ENCODE measurements at regions not wholly inside any gene's neighbourhood (a gene's known extent, or its start where the extent isn't known, plus 50 kb on each side); places are given as distances from the start of the nearest gene placed in this dataset.

GRCh38 chr15:60076582-60077276 is 72.6 kb downstream of the FOXB1 start:
- no peak overlapping the region for H3K4me2 ChIP-seq (ENCODE audit: insufficient read depth, low read length)
- TF ChIP-seq EZH2 (IDR thresholded peaks at IDR 0.05; ENCODE audit: borderline replicate concordance, low read depth, low read length, severe bottlenecking) (no peak), CTCF (IDR thresholded peaks at IDR 0.05; ENCODE audit: borderline replicate concordance, extremely low read depth, low read length, poor library complexity, severe bottlenecking) (no peak)
- H3K79me2 ChIP-seq (ENCODE audit: insufficient read depth, low read length): no peaks in the 10 kb centered on the region
- H3K36me3 ChIP-seq (ENCODE audit: insufficient read depth, low read length): no peaks in the 10 kb centered on the region
- H3K27me3 ChIP-seq (ENCODE audit: insufficient read depth, low read length, poor library complexity): no peaks in the 10 kb centered on the region
- no peaks in the 10 kb centered on the region for H3K9me3 ChIP-seq (ENCODE audit: insufficient read depth, low read length, severe bottlenecking)
- DNase-seq (no peak), ATAC-seq (ENCODE audit: insufficient read depth, low read depth) (no peak)
- H4K20me1 ChIP-seq (ENCODE audit: insufficient read depth, low read length): no peaks in the 10 kb centered on the region
- no peak overlapping the region for H3K9ac ChIP-seq (ENCODE audit: low read depth, low read length)
- no peak overlapping the region for H3K27ac ChIP-seq (ENCODE audit: low read length)
- H3K4me1 ChIP-seq (ENCODE audit: insufficient read depth, low read length): peaks cover 24% of the 10 kb centered on the region
- H3K4me3 ChIP-seq (ENCODE audit: low read depth in 1 of 2, low read length in 2 of 2): no peak overlapping the region
- no peak overlapping the region for H2AFZ ChIP-seq (ENCODE audit: low read depth, low read length)

- Histone ChIP-seq H3K27me3 (ENCODE audit: insufficient read depth, low read length, poor library complexity) (no peaks in the 10 kb centered on the region), H2AFZ (ENCODE audit: low read depth, low read length) (peak overlapping the region; percentile 26), H3K4me1 (ENCODE audit: insufficient read depth, low read length) (peaks cover 24% of the 10 kb centered on the region), H3K79me2 (ENCODE audit: insufficient read depth, low read length) (no peaks in the 10 kb centered on the region), H3K27ac (ENCODE audit: low read length) (no peak overlapping the region; the same call in 1 of the 2 replicates), H3K4me2 (ENCODE audit: insufficient read depth, low read length) (no peak overlapping the region), H3K36me3 (ENCODE audit: insufficient read depth, low read length) (no peaks in the 10 kb centered on the region), H3K9me3 (ENCODE audit: insufficient read depth, low read length, severe bottlenecking) (no peaks in the 10 kb centered on the region), H3K9ac (ENCODE audit: low read depth, low read length) (no peak overlapping the region), H3K4me3 (ENCODE audit: low read depth in 1 of 2, low read length in 2 of 2) (no peak overlapping the region), H4K20me1 (ENCODE audit: insufficient read depth, low read length) (no peaks in the 10 kb centered on the region)
- ATAC-seq (ENCODE audit: insufficient read depth, low read depth): peak; percentile 60
- DNase-seq: peak; percentile 29
- no peak for TF ChIP-seq CTCF (IDR thresholded peaks at IDR 0.05; ENCODE audit: borderline replicate concordance, extremely low read depth, low read length, poor library complexity, severe bottlenecking)
- TF ChIP-seq EZH2 (IDR thresholded peaks at IDR 0.05; ENCODE audit: borderline replicate concordance, low read depth, low read length, severe bottlenecking): no peak
These were observed 73.7 kb downstream of the FOXB1 start for GRCh38 chr15:60077581-60078359.

GRCh38 chr15:60079210-60079609 is 75.1 kb downstream of the FOXB1 start:
- H3K27ac ChIP-seq (ENCODE audit: low read length): no peak overlapping the region
- H3K9ac ChIP-seq (ENCODE audit: low read depth, low read length): no peak overlapping the region
- no peaks in the 10 kb centered on the region for H4K20me1 ChIP-seq (ENCODE audit: insufficient read depth, low read length)
- no peaks in the 10 kb centered on the region for H3K79me2 ChIP-seq (ENCODE audit: insufficient read depth, low read length)
- no peak overlapping the region for H3K4me2 ChIP-seq (ENCODE audit: insufficient read depth, low read length)
- no peaks in the 10 kb centered on the region for H3K27me3 ChIP-seq (ENCODE audit: insufficient read depth, low read length, poor library complexity)
- H3K4me1 ChIP-seq (ENCODE audit: insufficient read depth, low read length): peaks cover 18% of the 10 kb centered on the region
- ATAC-seq (ENCODE audit: insufficient read depth, low read depth): 0 out of 3 replicates have a peak, but pooled peaks have one; percentile 44
- no peak overlapping the region for H3K4me3 ChIP-seq (ENCODE audit: low read depth in 1 of 2, low read length in 2 of 2)
- H3K9me3 ChIP-seq (ENCODE audit: insufficient read depth, low read length, severe bottlenecking): no peaks in the 10 kb centered on the region
- H2AFZ ChIP-seq (ENCODE audit: low read depth, low read length): no peak overlapping the region
- peak; percentile 49 for TF ChIP-seq CTCF (IDR thresholded peaks at IDR 0.05; ENCODE audit: borderline replicate concordance, extremely low read depth, low read length, poor library complexity, severe bottlenecking)
- TF ChIP-seq EZH2 (IDR thresholded peaks at IDR 0.05; ENCODE audit: borderline replicate concordance, low read depth, low read length, severe bottlenecking): no peak
- H3K36me3 ChIP-seq (ENCODE audit: insufficient read depth, low read length): no peaks in the 10 kb centered on the region
- DNase-seq: peak; percentile 7
